ENCODE measurements at regions not wholly inside any gene's neighbourhood (a gene's known extent, or its start where the extent isn't known, plus 50 kb on each side); places are given as distances from the start of the nearest gene placed in this dataset.

GRCh38 chr21:16834791-16835190, 678.1 kb upstream of the CXADR start:
- no peak for DNase-seq (ENCODE audit: low spot score)

GRCh38 chr21:16837321-16837720, 675.5 kb upstream of the CXADR start:
- DNase-seq (ENCODE audit: low spot score), result peak; percentile 14

- no peak for DNase-seq (ENCODE audit: low spot score)
Measured at GRCh38 chr21:16837721-16838120, 675.1 kb upstream of the CXADR start.

DNA sequence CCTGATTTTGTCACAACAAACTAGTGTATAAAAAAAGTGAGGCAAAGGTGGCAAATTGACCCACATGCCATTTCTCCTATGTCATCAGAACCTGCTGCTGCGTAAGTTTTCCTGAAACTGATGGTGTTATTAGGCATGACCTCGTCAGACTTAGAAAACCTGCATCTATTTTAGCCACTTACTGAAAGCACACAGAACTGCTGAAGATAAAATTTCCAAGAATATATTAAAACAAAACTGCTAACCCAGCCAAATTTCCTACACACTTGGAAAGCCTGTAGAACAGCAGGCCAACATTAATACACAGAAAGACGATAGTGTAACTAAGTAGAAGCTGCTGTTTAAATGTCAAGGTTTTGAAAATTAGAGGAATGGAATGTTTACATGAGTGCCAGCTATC, 674.5 kb upstream of the CXADR start:
- no peak for DNase-seq (ENCODE audit: low spot score)

DNA sequence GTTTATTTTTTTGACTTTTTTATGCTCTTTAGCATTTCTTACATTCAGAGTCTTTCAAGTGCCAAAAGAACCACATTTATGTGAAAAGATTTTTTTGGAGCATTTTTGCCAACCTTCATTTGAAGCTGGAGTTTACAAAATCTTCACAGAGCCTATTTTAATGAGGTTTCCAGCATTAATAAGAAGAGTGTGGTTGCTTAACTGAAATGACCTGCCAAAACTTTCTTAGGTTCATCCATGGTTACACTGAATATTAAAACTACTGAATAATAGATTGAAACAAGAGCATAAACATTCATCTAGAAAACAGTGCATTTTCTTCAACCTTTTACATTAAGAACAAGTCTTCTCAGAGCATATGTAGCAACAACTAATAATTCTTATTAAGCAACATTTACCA, 672.3 kb upstream of the CXADR start:
- DNase-seq (ENCODE audit: low spot score), result no peak

DNA sequence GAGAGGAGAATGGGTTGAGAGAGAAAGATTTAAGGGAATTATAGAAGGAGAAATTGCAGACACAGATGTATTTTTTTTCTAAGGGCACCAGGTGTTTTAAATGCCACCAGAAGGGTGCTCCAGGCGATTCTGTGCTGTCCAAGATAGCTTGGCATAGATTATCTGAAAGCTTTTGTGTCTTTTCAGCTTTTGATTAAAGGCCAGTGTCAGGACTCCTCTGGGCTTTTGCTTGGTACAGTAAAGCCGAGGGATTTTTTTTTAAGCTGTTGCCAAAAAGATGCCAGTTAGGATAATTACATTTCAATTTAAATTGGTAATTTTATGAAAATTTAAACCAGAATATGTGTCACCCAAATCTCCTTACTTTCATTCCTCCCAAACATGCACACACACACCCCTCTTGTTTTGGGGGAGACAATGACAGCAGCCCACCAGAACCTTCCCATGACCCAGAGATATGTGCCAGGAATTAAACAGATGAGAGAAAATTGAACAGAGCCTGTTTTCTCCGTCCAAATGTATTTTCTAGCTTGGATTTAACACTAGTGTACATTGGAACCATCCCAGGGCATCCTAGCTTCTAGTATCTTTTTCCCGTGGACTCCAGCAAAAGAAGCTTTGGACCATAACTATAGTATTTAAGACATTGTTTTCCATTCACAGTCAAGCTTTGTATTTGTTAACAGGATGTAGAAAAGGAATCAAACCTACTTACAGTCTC, 670.7 kb upstream of the CXADR start:
- no peak for DNase-seq (ENCODE audit: low spot score)

DNA sequence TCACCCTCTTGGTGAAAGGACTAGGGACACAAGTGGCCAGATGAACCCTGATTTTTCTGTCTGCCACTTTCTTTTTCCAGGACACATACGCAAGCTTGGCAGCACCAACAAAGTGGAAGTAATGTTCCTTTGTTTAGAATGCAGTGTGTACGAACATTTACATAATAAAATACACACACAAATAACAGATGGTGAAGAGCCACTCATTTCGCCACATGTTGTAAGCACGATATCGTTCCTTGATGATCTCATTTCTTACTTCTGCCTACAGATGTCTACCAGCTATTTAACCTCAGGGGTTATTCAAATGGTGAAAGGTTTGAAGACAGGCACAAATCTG, 670.2 kb upstream of the CXADR start:
- DNase-seq (ENCODE audit: low spot score), result peak; percentile 8

- no peak for DNase-seq (ENCODE audit: low spot score)
Measured at GRCh38 chr21:16847211-16847610, 665.6 kb upstream of the CXADR start.

GRCh38 chr21:16851054-16851453, 661.8 kb upstream of the CXADR start:
- DNase-seq (ENCODE audit: low spot score), result no peak

DNA sequence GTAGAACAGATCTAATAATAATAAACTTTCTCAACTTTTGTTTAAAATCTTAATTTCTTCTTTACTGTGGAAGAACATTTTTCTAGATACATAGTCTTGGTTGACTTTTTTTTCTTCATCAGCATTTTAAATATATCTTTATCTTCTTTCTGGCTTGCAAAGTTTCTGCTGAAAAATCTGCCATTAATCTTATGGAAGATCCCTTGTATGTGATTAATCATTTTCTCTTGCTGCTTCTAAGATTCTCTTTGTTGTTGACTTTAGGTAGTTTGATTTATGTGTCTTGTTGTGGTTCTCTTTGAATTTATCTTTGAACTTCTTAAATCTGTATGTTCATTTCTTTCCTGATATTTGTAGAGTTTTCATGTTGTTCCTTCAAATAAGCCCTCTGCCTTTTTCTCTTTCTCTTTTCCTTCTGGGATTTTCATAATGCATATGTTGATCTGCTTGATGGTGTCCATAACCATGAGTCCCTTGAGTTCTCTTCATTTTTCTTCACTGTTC, 657.6 kb upstream of the CXADR start:
- DNase-seq (ENCODE audit: low spot score), result no peak

DNA sequence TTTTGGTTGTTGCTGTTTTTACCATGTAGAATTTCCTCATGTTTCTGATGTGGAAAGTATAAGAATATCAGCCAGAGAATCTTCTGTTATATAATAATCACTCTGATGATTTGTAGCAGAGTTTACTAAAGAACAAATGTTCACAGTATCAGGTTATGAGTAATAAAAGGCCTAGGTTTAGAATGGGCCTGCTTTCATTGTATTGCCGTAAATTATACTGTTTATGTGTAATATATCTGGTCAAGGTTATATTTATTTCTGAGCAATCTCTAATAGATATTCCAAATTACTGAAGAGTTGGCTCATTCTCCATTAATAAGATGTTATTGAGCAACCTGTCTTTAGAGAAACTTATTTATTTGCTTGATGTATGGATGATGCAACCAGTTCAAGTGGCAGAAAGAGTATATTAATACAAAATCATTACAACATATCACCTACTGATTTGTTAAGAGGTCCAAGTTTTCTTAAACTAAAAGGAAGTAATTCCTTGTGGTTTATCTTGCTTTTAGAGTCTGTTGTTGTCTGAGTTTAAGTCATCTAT, 649.4 kb upstream of the CXADR start:
- DNase-seq (ENCODE audit: low spot score), result no peak

DNA sequence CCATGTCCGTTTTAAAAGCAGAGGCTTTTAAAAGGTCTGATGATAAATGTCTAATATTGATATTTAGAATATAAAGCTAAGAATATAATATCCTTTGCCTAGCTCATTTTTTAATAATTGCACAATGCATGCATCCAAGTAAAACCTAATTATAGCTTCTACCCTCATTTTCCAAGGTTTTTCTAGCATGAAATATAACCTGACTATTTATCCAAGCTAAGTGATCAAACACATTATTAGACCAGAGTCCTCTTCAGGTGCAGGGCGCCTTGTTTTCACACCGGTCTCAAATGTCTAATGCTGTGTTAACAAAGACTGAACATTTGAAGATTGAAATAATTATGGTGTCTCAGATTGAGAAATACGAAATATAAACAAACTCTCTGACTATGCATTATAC, 648.9 kb upstream of the CXADR start:
- no peak for DNase-seq (ENCODE audit: low spot score)

DNA sequence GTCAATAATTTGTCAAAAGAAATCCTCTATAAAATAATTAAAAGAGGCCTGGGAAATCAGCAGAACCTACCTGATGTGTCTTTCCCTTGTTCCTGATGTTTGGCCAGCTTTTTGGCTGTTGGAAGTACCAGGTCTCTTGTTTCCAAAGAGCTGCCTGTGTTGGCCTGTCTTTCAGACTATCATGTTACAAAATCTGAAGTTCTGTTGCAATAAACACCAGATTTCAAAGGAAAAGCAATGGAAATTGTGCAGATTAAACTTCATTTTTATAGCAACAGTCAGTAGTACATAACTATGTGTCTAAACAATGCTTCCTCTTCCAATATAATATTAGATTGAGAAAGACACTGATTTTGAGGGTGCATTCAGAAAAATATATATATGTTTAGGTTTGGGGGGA, 647.2 kb upstream of the CXADR start:
- no peak for DNase-seq (ENCODE audit: low spot score)

GRCh38 chr21:16866851-16867250, 646.0 kb upstream of the CXADR start:
- DNase-seq (ENCODE audit: low spot score), result no peak

DNA sequence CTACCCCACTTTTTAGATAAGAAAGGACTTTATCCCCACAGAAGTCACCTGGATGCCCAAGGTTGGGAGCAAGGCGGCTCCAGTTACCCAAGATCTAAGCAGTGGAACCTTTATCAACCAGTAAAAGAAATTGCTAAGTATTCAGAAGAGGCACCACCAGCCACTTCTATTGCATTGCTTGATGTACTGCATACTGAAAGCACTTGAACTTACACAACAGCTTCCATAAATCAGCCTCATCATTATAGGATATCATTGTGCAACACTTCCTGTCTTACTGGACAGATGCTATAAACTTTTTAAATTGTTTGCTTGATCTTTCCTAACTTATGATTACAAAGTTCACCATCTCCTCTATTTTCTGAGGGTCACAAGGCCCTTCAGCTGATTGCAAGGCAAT, 642.7 kb upstream of the CXADR start:
- peak; percentile 9 for DNase-seq (ENCODE audit: low spot score)

DNA sequence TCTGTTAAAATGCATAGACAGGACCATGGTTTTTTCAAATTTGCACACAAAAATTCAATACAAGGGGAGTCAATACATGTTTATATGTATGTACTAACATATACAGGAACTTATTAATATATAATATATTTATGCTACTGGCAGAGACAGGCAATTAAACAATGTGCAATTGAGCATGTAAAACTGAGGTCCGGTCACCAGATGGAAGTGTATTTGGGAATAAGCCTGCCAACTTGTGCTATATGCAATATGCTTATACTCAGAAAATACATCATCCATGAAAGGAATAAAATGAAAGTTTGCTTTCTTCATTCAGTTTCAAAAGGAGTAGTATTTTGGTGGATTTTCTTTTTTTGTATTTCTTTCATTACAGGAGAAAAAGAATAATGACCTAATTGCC, 640.2 kb upstream of the CXADR start:
- no peak for DNase-seq (ENCODE audit: low spot score)

GRCh38 chr21:16873176-16873575, 639.7 kb upstream of the CXADR start:
- DNase-seq (ENCODE audit: low spot score), result no peak

- no peak for DNase-seq (ENCODE audit: low spot score)
Measured at GRCh38 chr21:16873596-16873995, 639.2 kb upstream of the CXADR start.

GRCh38 chr21:16879479-16879878, 633.4 kb upstream of the CXADR start:
- no peak for DNase-seq (ENCODE audit: low spot score)

GRCh38 chr21:16891821-16892220, 621.0 kb upstream of the CXADR start:
- peak; percentile 74 for DNase-seq (ENCODE audit: low spot score)

- DNase-seq (ENCODE audit: low spot score), result no peak
Measured at GRCh38 chr21:16900685-16901084, 612.2 kb upstream of the CXADR start.

DNA sequence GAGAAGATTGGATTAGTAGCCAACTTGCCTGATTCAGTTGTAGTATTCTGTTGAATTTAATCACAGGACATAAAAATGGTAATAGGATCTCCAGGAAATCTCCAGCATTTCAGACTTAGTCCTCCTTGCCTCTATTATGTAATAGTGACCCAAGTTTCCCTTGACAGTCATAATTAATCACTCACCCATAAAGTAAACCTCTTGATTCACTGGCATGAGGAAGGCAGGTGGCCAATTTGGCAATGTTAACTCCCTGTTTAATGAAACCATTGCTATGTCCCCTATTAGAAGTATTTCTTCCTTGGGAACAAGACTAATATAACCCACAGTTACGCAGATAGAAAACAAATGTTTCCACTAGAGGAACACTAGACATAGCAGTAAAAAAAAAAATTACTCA, 604.8 kb upstream of the CXADR start:
- DNase-seq (ENCODE audit: low spot score), result peak; percentile 8

DNA sequence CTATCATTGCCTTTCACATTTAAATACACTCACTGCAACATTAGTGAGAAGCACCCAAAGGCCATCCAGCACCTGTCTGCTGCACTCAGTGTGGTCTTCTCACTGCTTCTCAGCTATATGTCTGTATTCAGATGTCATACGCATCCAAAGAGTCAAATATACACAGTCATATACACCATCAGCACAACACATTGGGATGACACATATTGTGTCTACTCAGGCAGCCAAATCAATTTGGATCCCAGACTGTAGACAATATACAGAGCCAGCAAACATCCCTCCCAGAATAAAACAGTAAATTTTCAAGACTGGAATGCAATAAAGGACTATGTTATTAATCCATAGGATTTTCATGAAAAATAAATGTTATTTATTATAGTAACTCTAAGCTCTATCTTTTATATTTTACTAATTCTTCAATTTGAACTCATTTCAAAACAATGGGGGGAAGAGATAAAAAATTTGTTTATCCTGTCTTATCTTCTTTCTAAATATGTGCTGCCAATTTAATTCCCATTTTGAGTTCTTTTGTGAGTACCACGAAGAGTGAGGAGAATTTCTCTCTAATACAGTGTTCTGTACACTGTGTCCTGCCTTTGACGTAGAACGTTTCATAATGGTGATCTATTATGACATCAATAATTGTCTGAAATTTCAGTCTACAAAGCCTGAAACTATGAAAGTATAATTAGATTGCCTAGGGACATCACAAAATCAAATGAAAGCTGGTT, 602.2 kb upstream of the CXADR start:
- DNase-seq (ENCODE audit: low spot score), result no peak
